ENCODE measurements at regions not wholly inside any gene's neighbourhood (a gene's known extent, or its start where the extent isn't known, plus 50 kb on each side); places are given as distances from the start of the nearest gene placed in this dataset.

- TF ChIP-seq ZNF462 (CRISPR knock-in tag; IDR thresholded peaks at IDR 0.05) (no peak), NANOG (IDR thresholded peaks at IDR 0.05; ENCODE audit: borderline replicate concordance) (no peak), ETS1 (IDR thresholded peaks at IDR 0.05) (no peak)
Measured at GRCh38 chr2:188805219-188805618, 169.0 kb upstream of the COL3A1 start (continued).

- H3K36me3 Mint-ChIP-seq (ENCODE audit: low read depth), result no peaks in the 10 kb centered on the region
- H4K20me1 ChIP-seq (replicated peaks; ENCODE audit: insufficient read depth), result no peaks in the 10 kb centered on the region
- DNase-seq (ENCODE audit: low spot score) (no peak), ATAC-seq (no peak)
- H3K4me2 ChIP-seq, result no peak overlapping the region
- no peak overlapping the region for H3K4me3 Mint-ChIP-seq
- no peaks in the 10 kb centered on the region for H3K9me3 Mint-ChIP-seq
- no peaks in the 10 kb centered on the region for H3F3A ChIP-seq (replicated peaks; ENCODE audit: low read depth)
- no peaks in the 10 kb centered on the region for H3K27me3 ChIP-seq (ENCODE audit: insufficient read depth)
- no peak overlapping the region for H3K27ac ChIP-seq (ENCODE audit: low read depth)
- H3K4me3 ChIP-seq, result no peak overlapping the region
- no peaks in the 10 kb centered on the region for H3K79me2 ChIP-seq (replicated peaks; ENCODE audit: insufficient read depth)
- H3K4me1 Mint-ChIP-seq, result no peaks in the 10 kb centered on the region
- no peaks in the 10 kb centered on the region for H3K27me3 Mint-ChIP-seq (ENCODE audit: insufficient read depth, low read depth, poor library complexity)
- H2AFZ ChIP-seq, result no peak overlapping the region
- no peaks in the 10 kb centered on the region for H3K9me2 ChIP-seq (ENCODE audit: insufficient read depth)
- no peak overlapping the region for H3K27ac Mint-ChIP-seq
- no peaks in the 10 kb centered on the region for H3K36me3 ChIP-seq (ENCODE audit: insufficient read depth)
- no peaks in the 10 kb centered on the region for H3K4me1 ChIP-seq (ENCODE audit: insufficient read depth)
- TF ChIP-seq ZNF114 (CRISPR knock-in tag; IDR thresholded peaks at IDR 0.05) (no peak), REST (IDR thresholded peaks at IDR 0.05; ENCODE audit: unreplicated experiment) (no peak), CREB1 (CRISPR knock-in tag; IDR thresholded peaks at IDR 0.05; ENCODE audit: low read depth) (no peak), POLR2AphosphoS5 (IDR thresholded peaks at IDR 0.05; ENCODE audit: low read depth) (no peak), STAT1 (IDR thresholded peaks at IDR 0.05; ENCODE audit: unreplicated experiment) (no peak), CTCF (conservative IDR thresholded peaks at IDR 0.05; ENCODE audit: low read depth in 2 of 2) (no peak)
Measured at GRCh38 chr2:188808947-188809355, 165.2 kb upstream of the COL3A1 start.
